Parathyroid adenoma (tissue), 2 donors: ENCODE measurements at regions not wholly inside any gene's neighbourhood (a gene's known extent, or its start where the extent isn't known, plus 50 kb on each side); places are given as distances from the start of the nearest gene placed in this dataset.

Experiments
- H2AFZ ChIP-seq: fragments of 300-600 bp; sonication (generic); one replicate; pipeline ENCODE4 v1.7.0; 2017; ENCODE audit warnings: antibody characterized with exemption, mild to moderate bottlenecking
- H3K27ac ChIP-seq: fragments of 300-600 bp; sonication (generic); one replicate; pipeline ENCODE4 v1.7.0; 2017
- H3K27me3 ChIP-seq: fragments of 300-600 bp; sonication (generic); one replicate; pipeline ENCODE4 v1.7.0; 2017; ENCODE audit warnings: low read length; ENCODE audit not compliant: control insufficient read depth, insufficient read depth
- H3K36me3 ChIP-seq: fragments of 300-600 bp; sonication (generic); one replicate; pipeline ENCODE4 v1.7.0; 2017; ENCODE audit warnings: low read length; ENCODE audit not compliant: control insufficient read depth, insufficient read depth
- H3K4me1 ChIP-seq: fragments of 300-600 bp; sonication (generic); one replicate; pipeline ENCODE4 v1.7.0; 2017; ENCODE audit warnings: control low read depth
- H3K4me2 ChIP-seq: fragments of 300-600 bp; sonication (generic); one replicate; pipeline ENCODE4 v1.7.0; 2017; ENCODE audit warnings: low read length
- H3K4me3 ChIP-seq: fragments of 300-600 bp; sonication (generic); one replicate; pipeline ENCODE4 v1.7.0; 2017; ENCODE audit warnings: low read depth, low read length
- H3K79me2 ChIP-seq: fragments of 300-600 bp; sonication (generic); one replicate; pipeline ENCODE4 v1.7.0; 2017; ENCODE audit warnings: control low read depth
- H3K9ac ChIP-seq: fragments of 300-600 bp; sonication (generic); one replicate; pipeline ENCODE4 v1.7.0; 2017; ENCODE audit warnings: mild to moderate bottlenecking
- H3K9me3 ChIP-seq: fragments of 300-600 bp; sonication (generic); one replicate; pipeline ENCODE4 v1.7.0; 2017; ENCODE audit warnings: low read length; ENCODE audit not compliant: control insufficient read depth
- CTCF ChIP-seq: fragments of 300-600 bp; sonication (generic); IDR thresholded peaks from one replicate; pipeline ENCODE4 v1.7.0; 2017; ENCODE audit warnings: antibody characterized with exemption, mild to moderate bottlenecking
- donor health status: primary hyperparathyroidism.

- H3K36me3 ChIP-seq: no peaks in the 10 kb centered on the region
- no peak overlapping the region for H2AFZ ChIP-seq
- H3K4me1 ChIP-seq: no peaks in the 10 kb centered on the region
- H3K4me2 ChIP-seq: no peak overlapping the region
- no peaks in the 10 kb centered on the region for H3K27me3 ChIP-seq
- no peaks in the 10 kb centered on the region for H3K79me2 ChIP-seq
- no peak for TF ChIP-seq CTCF
- H3K4me3 ChIP-seq: no peak overlapping the region
- H3K9me3 ChIP-seq: no peaks in the 10 kb centered on the region
- H3K9ac ChIP-seq: no peak overlapping the region
- H3K27ac ChIP-seq: no peak overlapping the region
Observed at GRCh38 chr12:84603484-84604248, 308.9 kb downstream of the SLC6A15 start.

DNA sequence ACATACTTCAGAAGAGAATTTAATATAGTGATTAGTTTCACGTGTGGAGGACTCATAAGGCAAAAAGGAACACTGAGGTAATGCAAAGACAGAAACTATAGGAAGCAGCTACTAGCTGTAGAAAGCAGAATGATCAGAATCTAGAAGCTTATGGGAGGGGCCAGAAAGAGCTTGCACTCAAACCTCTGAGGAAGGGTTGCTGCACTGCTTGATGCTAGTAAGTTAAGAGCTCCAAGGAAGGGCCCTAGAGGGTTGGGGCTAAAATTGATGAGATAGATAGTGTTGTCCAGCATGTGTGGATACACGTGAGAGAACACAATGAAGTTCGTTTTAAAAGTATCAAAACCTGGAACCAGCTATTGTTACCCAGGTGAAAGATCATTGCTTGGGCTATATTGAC, 311.1 kb downstream of the SLC6A15 start:
- Histone ChIP-seq H3K4me1 (no peaks in the 10 kb centered on the region), H3K9ac (no peak overlapping the region), H3K36me3 (no peaks in the 10 kb centered on the region), H3K9me3 (no peaks in the 10 kb centered on the region), H3K4me3 (no peak overlapping the region), H3K27me3 (no peaks in the 10 kb centered on the region), H2AFZ (no peak overlapping the region), H3K27ac (no peak overlapping the region), H3K79me2 (no peaks in the 10 kb centered on the region), H3K4me2 (no peak overlapping the region)
- no peak for TF ChIP-seq CTCF

DNA sequence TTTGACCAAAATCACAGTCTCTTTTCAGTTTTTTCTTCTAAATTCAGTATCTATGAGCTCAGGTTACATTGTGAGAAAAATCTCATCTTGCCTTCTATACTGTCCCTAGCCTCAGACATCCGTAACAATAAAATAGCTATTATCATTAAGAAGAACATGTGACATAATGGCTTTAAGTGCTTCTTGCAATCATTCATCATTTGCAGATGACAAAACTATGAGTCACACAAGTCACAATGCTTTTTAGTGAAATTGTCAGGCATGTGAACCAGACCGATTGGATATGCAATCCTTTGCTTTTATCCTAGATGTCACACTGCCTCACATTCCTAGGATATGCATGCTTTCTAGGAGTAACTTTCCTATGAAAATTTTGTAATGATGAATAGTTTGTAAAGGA, 313.1 kb downstream of the SLC6A15 start:
- H3K4me1 ChIP-seq: no peaks in the 10 kb centered on the region
- no peak for TF ChIP-seq CTCF

DNA sequence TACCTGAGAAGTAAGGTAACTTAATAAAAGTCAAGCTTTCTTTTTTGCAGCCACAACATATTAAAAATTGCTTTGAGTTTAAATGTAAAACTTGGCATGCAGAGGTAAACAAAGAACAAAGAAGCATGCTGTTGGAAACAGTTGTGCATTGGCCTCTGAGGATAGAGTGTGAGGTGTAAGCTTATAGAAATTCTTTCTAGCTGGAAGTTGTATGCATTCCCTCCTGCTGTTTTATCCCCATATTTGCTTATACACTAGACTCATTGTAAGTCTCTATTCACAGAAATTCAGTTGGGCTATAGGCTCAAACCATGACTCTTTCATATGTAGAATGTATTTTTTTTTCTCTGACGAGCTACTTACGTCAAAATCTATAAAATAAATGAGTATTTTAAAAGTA, 316.3 kb downstream of the SLC6A15 start:
- no peaks in the 10 kb centered on the region for H3K4me1 ChIP-seq
- H3K36me3 ChIP-seq: no peaks in the 10 kb centered on the region
- no peak overlapping the region for H3K4me2 ChIP-seq
- no peak overlapping the region for H3K27ac ChIP-seq
- no peaks in the 10 kb centered on the region for H3K79me2 ChIP-seq
- no peak overlapping the region for H2AFZ ChIP-seq
- no peak for TF ChIP-seq CTCF
- no peaks in the 10 kb centered on the region for H3K27me3 ChIP-seq
- H3K9ac ChIP-seq: no peak overlapping the region
- H3K9me3 ChIP-seq: no peaks in the 10 kb centered on the region
- no peak overlapping the region for H3K4me3 ChIP-seq

More for the DNA sequence above, 313.1 kb downstream of the SLC6A15 start:
- Histone ChIP-seq H3K4me3 (no peak overlapping the region), H3K36me3 (no peaks in the 10 kb centered on the region), H2AFZ (no peak overlapping the region), H3K27ac (no peak overlapping the region), H3K79me2 (no peaks in the 10 kb centered on the region), H3K4me2 (no peak overlapping the region), H3K27me3 (no peaks in the 10 kb centered on the region), H3K9ac (no peak overlapping the region), H3K9me3 (no peaks in the 10 kb centered on the region)

DNA sequence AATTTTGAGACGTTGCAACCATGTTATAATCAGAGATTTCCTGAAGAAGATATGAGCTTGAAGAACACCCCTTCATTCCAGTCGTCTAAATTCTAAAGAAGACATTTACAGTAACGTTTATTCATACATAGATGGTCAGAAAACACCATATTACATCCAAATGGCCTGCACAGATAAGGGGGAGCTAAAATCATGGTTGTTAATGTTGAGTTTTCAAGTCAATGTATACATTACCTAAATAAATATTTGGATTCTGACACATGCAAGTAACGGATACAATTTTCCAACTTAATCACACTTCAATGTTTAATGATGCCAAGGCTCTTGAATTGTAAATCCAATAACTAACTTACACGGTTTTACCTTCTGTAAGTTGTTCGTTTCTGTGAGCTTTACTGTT, 318.4 kb downstream of the SLC6A15 start:
- no peak overlapping the region for H3K9ac ChIP-seq
- no peak overlapping the region for H3K4me3 ChIP-seq
- no peak overlapping the region for H3K27ac ChIP-seq
- H3K79me2 ChIP-seq: no peaks in the 10 kb centered on the region
- no peak for TF ChIP-seq CTCF
- H2AFZ ChIP-seq: no peak overlapping the region
- H3K4me1 ChIP-seq: no peaks in the 10 kb centered on the region
- no peaks in the 10 kb centered on the region for H3K36me3 ChIP-seq
- H3K4me2 ChIP-seq: no peak overlapping the region
- no peaks in the 10 kb centered on the region for H3K9me3 ChIP-seq
- H3K27me3 ChIP-seq: no peaks in the 10 kb centered on the region
